K562 (cell line): ENCODE measurements at regions not wholly inside any gene's neighbourhood (a gene's known extent, or its start where the extent isn't known, plus 50 kb on each side); places are given as distances from the start of the nearest gene placed in this dataset.

Experiments used
- ATAC-seq: fragments of 200-7000 bp; cut with Tn5 transposase; 3 replicates; pipeline ENCODE4 v1.9.1; 2020; ENCODE audit warnings: moderate library complexity
- BruUV-seq: library from RNA; stranded (reverse); fragments of 400-500 nt; replicated peaks from 2 replicates; lab custom pipeline; 2021; lab: Mats Ljungman, UMichigan
- CTCF ChIA-PET: fragments of 300-600 bp; formaldehyde crosslinking; extraction: SDS; loops from one replicate; lab custom pipeline; 2021; ENCODE audit warnings: low intra/inter-chr PET ratio; lab: Yijun Ruan, JAX
- POLR2A ChIA-PET: fragments of 300-600, 350-650 bp; sonication (Branson Sonifier 250); formaldehyde crosslinking; extraction: SDS; loops from one replicate; lab custom pipeline; 2021; ENCODE audit warnings: antibody characterized with exemption, inconsistent platforms; lab: Yijun Ruan, JAX
- DNase-seq, 4 experiments: peaks; one replicate each; pipeline versions ENCODE4 v3.0.0 to v3.0.0-alpha.2; 2011 to 2018; ENCODE audit warnings: low spot score in 3 of 4, mixed read lengths in 3 of 4; ENCODE audit errors: extremely low read depth in 1 of 4
- FAIRE-seq: peaks from 2 replicates; lab custom pipeline; 2011; peaks lifted over from hg19 to GRCh38; lab: Jason Lieb, UNC
- H2AFZ ChIP-seq: 2 replicates; pipeline ENCODE4 v1.6.0; 2011; ENCODE audit warnings: low read depth, low read length, control low read depth, inconsistent platforms
- H3K27ac ChIP-seq: fragments of 200-600 bp; 3 replicates; pipeline ENCODE4 v1.8.0; 2011; ENCODE audit warnings: low read depth, mild to moderate bottlenecking, control low read depth, inconsistent platforms, low read length, moderate library complexity, mixed read lengths; ENCODE audit errors: extremely low read depth
- H3K27me3 ChIP-seq, 2 experiments: fragments of 300-600 bp in 1 of 2; 2 replicates in 1 of 2; 3 replicates in 1 of 2; pipeline versions ENCODE4 v1.6.0 to v1.8.0; 2011; ENCODE audit warnings: inconsistent platforms in 2 of 2, low read length in 2 of 2, mild to moderate bottlenecking in 1 of 2, mixed read lengths in 1 of 2, moderate library complexity in 1 of 2; ENCODE audit not compliant: control insufficient read depth in 2 of 2, insufficient read depth in 2 of 2
- H3K36me3 ChIP-seq: fragments of 300-600 bp; 3 replicates; pipeline ENCODE4 v1.8.0; 2011; ENCODE audit warnings: mild to moderate bottlenecking, low read length, inconsistent platforms; ENCODE audit not compliant: control insufficient read depth, insufficient read depth
- H3K4me1 ChIP-seq, 2 experiments: fragments of 200-600 bp in 1 of 2; replicated peaks in 1 of 2; 2 replicates in 1 of 2; 3 replicates in 1 of 2; pipeline versions ENCODE4 v1.5.1 to v1.8.0; 2011; ENCODE audit warnings: inconsistent platforms in 2 of 2, low read length in 2 of 2, mild to moderate bottlenecking in 1 of 2, mixed read lengths in 1 of 2, moderate library complexity in 1 of 2; ENCODE audit not compliant: control insufficient read depth in 2 of 2, insufficient read depth in 2 of 2
- H3K4me2 ChIP-seq: 2 replicates; pipeline ENCODE4 v1.6.1; 2011; ENCODE audit warnings: low read length, control low read depth, inconsistent platforms, mixed read lengths; ENCODE audit not compliant: insufficient read depth
- H3K4me3 ChIP-seq: fragments of 200-600 bp; sonication (generic), shearing (Covaris generic); 2 replicates; pipeline ENCODE4 v1.5.1; 2016; ENCODE audit warnings: control low read depth, inconsistent platforms
- H3K79me2 ChIP-seq: fragments of 200-600 bp; 3 replicates; pipeline ENCODE4 v1.8.0; 2011; ENCODE audit warnings: low read length, inconsistent platforms; ENCODE audit not compliant: control insufficient read depth, insufficient read depth
- H3K9ac ChIP-seq, 2 experiments: 2 replicates each; pipeline versions ENCODE4 v1.6.0 to v1.6.1; 2011; ENCODE audit warnings: low read depth in 2 of 2, low read length in 2 of 2, control low read depth in 1 of 2, inconsistent platforms in 1 of 2, mild to moderate bottlenecking in 1 of 2, mixed read lengths in 1 of 2; ENCODE audit not compliant: insufficient read depth in 1 of 2
- H3K9me1 ChIP-seq: one replicate; pipeline ENCODE4 v1.6.0; 2011; ENCODE audit warnings: inconsistent platforms, mild to moderate bottlenecking, low read length, moderate library complexity; ENCODE audit not compliant: control insufficient read depth, insufficient read depth
- H3K9me3 ChIP-seq: replicated peaks from 2 replicates; pipeline ENCODE4 v1.5.1; 2011; ENCODE audit warnings: low read depth, low read length, inconsistent platforms; ENCODE audit not compliant: control insufficient read depth, insufficient read depth
- H4K20me1 ChIP-seq: replicated peaks from 2 replicates; pipeline ENCODE4 v1.6.1; 2011; ENCODE audit warnings: low read length, inconsistent platforms, mixed read lengths; ENCODE audit not compliant: control insufficient read depth, insufficient read depth
- BMI1 ChIP-seq: fragments of 150-350 bp; IDR thresholded peaks from 2 replicates; pipeline ENCODE4 v1.6.1; 2014; ENCODE audit warnings: low read length
- DIDO1 ChIP-seq: fragments of 450-650 bp; IDR thresholded peaks from 2 replicates; pipeline ENCODE4 v1.6.1; 2016; ENCODE audit warnings: low read depth, missing biosample characterization, missing genetic modification characterization
- ETV1 ChIP-seq: fragments of 450-650 bp; conservative IDR thresholded peaks from 2 replicates; pipeline ENCODE4 v1.6.1; 2016; ENCODE audit warnings: missing genetic modification characterization, control low read depth, low read depth, missing compliant biosample characterization
- GTF2E2 ChIP-seq: fragments of 200-800 bp; sonication (Bioruptor generic); IDR thresholded peaks from 2 replicates; pipeline ENCODE4 v1.6.1; 2016; ENCODE audit warnings: missing genetic modification characterization, missing compliant biosample characterization
- HMGN3 ChIP-seq: IDR thresholded peaks from 2 replicates; pipeline ENCODE4 v1.6.1; 2011; ENCODE audit warnings: borderline replicate concordance, low read depth, mild to moderate bottlenecking, mixed read lengths, low read length; ENCODE audit not compliant: insufficient read length; ENCODE audit errors: extremely low read depth
- MAZ ChIP-seq, 2 experiments: fragments of 450-650 bp in 1 of 2; sonication (generic) in 1 of 2; formaldehyde crosslinking; IDR thresholded peaks in 1 of 2; conservative IDR thresholded peaks in 1 of 2; 2 replicates each; pipeline versions ENCODE4 v1.4.0 to v1.5.0; 2020; ENCODE audit warnings: mild to moderate bottlenecking in 1 of 2, missing genetic modification reagents in 1 of 2
- NEUROD1 ChIP-seq: fragments of 150-350 bp; IDR thresholded peaks from 2 replicates; pipeline ENCODE4 v1.6.1; 2014; ENCODE audit warnings: borderline replicate concordance, low read length, low read depth; ENCODE audit not compliant: partially characterized antibody
- PCBP2 ChIP-seq: fragments of 200-400 bp; formaldehyde crosslinking; IDR thresholded peaks from 2 replicates; pipeline ENCODE4 v1.6.1; 2018; ENCODE audit warnings: low read length, low read depth, mild to moderate bottlenecking, moderate library complexity; ENCODE audit not compliant: poor library complexity, severe bottlenecking
- PYGO2 ChIP-seq: fragments of 450-650 bp; IDR thresholded peaks from 2 replicates; pipeline ENCODE4 v1.6.1; 2016; ENCODE audit warnings: mild to moderate bottlenecking, missing genetic modification characterization, moderate library complexity, missing compliant biosample characterization
- SIX5 ChIP-seq, 2 experiments: IDR thresholded peaks; 2 replicates each; pipeline ENCODE4 v1.6.1; 2011; ENCODE audit warnings: low read length in 2 of 2, borderline replicate concordance in 1 of 2, low read depth in 1 of 2, mild to moderate bottlenecking in 1 of 2, moderate library complexity in 1 of 2; ENCODE audit not compliant: insufficient read depth in 1 of 2
- ZEB2 ChIP-seq: fragments of 450-650 bp; IDR thresholded peaks from 2 replicates; pipeline ENCODE4 v1.6.1; 2016
- WGBS: fragments of 100-300 bp; shearing (Covaris generic); methylation state at CpG from one replicate; pipeline ENCODE4 v1.1.6; 2016; ENCODE audit warnings: low coverage, mixed read lengths; ENCODE audit not compliant: insufficient coverage; ENCODE audit errors: missing lambda C conversion rate; 5-methylcytosine and 5-hydroxymethylcytosine counted together
- in situ Hi-C: fragments of 300-500 bp; cut with MboI; formaldehyde crosslinking; loops from 4 replicates; pipeline ENCODE4 v1.15.0; 2018; ENCODE audit warnings: inconsistent platforms, mixed read lengths
- intact Hi-C: fragments of 100-400 bp; cut with micrococcal nuclease; formaldehyde crosslinking; loops from 2 replicates; pipeline ENCODE4 v1.14.2; 2022
- TF ChIP-seq, protein P1 (sequence below): IDR thresholded peaks from 2 replicates; pipeline ENCODE4 v1.6.1; 2016; ENCODE audit warnings: missing genetic modification characterization, missing compliant biosample characterization

DNA sequence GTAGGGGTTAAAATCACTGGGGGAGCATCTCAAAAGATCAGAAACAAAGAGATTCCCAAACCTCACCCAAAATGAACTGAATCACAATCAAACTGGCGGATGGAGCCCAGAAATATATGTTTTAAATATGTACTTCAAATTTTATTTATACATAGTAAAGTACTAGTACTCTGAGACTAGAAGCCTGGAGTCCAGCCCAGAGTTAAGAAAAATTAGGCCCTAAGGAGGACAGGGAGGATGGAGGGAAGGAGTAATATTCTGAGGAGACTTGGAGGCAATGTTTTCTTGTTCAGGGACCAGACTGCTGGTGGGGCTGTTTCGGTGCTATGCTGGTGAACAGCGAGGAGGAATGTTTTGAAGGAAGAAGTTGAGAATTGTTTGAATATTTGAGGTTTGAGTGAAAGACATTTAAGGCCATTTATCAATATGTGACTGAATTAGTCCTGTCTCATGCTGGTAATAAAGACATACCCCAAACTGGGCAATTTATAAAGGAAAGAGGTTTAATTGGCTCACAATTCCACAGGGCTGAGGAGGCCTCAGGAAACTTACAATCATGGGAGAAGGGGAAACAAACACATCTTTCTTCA, 552.4 kb upstream of the DAB2 start:
- BruUV-seq, result no TSS peak
- ChIA-PET POLR2A (no interaction called here), CTCF (no interaction called here)
- H3K4me1 ChIP-seq, result no peaks in the 10 kb centered on the region
- in situ Hi-C loops (no loop called here), intact Hi-C loops (no loop called here)
- no peak overlapping the region for H3K4me2 ChIP-seq
- DNase-seq (no peak), FAIRE-seq (no peak), ATAC-seq (no peak)
- no peaks in the 10 kb centered on the region for H3K9me1 ChIP-seq
- H3K27ac ChIP-seq, result no peak overlapping the region
- no peaks in the 10 kb centered on the region for H4K20me1 ChIP-seq
- WGBS, result 2% methylated on average over 3 of the region's 3 CpGs
- H3K79me2 ChIP-seq, result no peaks in the 10 kb centered on the region
- no peaks in the 10 kb centered on the region for H3K36me3 ChIP-seq
- no peak overlapping the region for H3K9ac ChIP-seq
- H3K9me3 ChIP-seq, result peaks cover 1% of the 10 kb centered on the region; the same call in 1 of the 2 replicates
- H2AFZ ChIP-seq, result no peak overlapping the region
- no peaks in the 10 kb centered on the region for H3K27me3 ChIP-seq
- H3K4me3 ChIP-seq, result no peak overlapping the region
- TF ChIP-seq PCBP2 (no peak), ZEB2 (no peak), NEUROD1 (no peak), BMI1 (no peak), HMGN3 (no peak), SIX5 (IDR thresholded peaks at IDR 0.05; ENCODE audit: borderline replicate concordance in 1 of 2, insufficient read depth in 1 of 2, low read depth in 1 of 2, low read length in 2 of 2) (no peak), PYGO2 (tag) (no peak), ETV1 (no peak), GTF2E2 (tag) (no peak), MAZ (CRISPR knock-in tag; conservative IDR thresholded peaks at IDR 0.05 in 1 of 2, IDR thresholded peaks at IDR 0.05 in 1 of 2) (no peak), DIDO1 (tag) (no peak)
- TF ChIP-seq, protein P1, sequence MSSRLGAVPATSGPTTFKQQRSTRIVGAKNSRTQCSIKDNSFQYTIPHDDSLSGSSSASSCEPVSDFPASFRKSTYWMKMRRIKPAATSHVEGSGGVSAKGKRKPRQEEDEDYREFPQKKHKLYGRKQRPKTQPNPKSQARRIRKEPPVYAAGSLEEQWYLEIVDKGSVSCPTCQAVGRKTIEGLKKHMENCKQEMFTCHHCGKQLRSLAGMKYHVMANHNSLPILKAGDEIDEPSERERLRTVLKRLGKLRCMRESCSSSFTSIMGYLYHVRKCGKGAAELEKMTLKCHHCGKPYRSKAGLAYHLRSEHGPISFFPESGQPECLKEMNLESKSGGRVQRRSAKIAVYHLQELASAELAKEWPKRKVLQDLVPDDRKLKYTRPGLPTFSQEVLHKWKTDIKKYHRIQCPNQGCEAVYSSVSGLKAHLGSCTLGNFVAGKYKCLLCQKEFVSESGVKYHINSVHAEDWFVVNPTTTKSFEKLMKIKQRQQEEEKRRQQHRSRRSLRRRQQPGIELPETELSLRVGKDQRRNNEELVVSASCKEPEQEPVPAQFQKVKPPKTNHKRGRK, result no peak
